H9 (cell line): ENCODE measurements at regions not wholly inside any gene's neighbourhood (a gene's known extent, or its start where the extent isn't known, plus 50 kb on each side); places are given as distances from the start of the nearest gene placed in this dataset.

Experiments
- DNase-seq: peaks from one replicate; pipeline ENCODE4 v3.0.0-alpha.2; 2017
- H2AFZ ChIP-seq: one replicate; pipeline ENCODE4 v1.6.1; 2013; ENCODE audit warnings: mild to moderate bottlenecking, low read length, control low read depth, moderate library complexity
- H2AK5ac ChIP-seq: 2 replicates; pipeline ENCODE4 v1.6.1; 2013; ENCODE audit warnings: low read length, control low read depth, mixed read lengths; ENCODE audit not compliant: insufficient read length
- H2BK120ac ChIP-seq: one replicate; pipeline ENCODE4 v1.6.1; 2013; ENCODE audit warnings: low read depth, mild to moderate bottlenecking, low read length, control low read depth, inconsistent platforms; ENCODE audit not compliant: poor library complexity, severe bottlenecking
- H2BK12ac ChIP-seq: 2 replicates; pipeline ENCODE4 v1.6.1; 2013; ENCODE audit warnings: low read length, control low read depth, mixed read lengths, low read depth; ENCODE audit not compliant: insufficient read length
- H2BK15ac ChIP-seq: 2 replicates; pipeline ENCODE4 v1.6.1; 2013; ENCODE audit warnings: low read depth, low read length, control low read depth
- H2BK20ac ChIP-seq: one replicate; pipeline ENCODE4 v1.6.1; 2013; ENCODE audit warnings: low read depth, mild to moderate bottlenecking, low read length, control low read depth, inconsistent platforms; ENCODE audit not compliant: poor library complexity, severe bottlenecking
- H2BK5ac ChIP-seq: 2 replicates; pipeline ENCODE4 v1.6.1; 2013; ENCODE audit warnings: low read length, control low read depth, mixed read lengths; ENCODE audit not compliant: insufficient read length
- H3K14ac ChIP-seq: 2 replicates; pipeline ENCODE4 v1.6.1; 2013; ENCODE audit warnings: low read length, control low read depth; ENCODE audit not compliant: insufficient read depth
- H3K18ac ChIP-seq: 2 replicates; pipeline ENCODE4 v1.6.1; 2013; ENCODE audit warnings: low read depth, mild to moderate bottlenecking, mixed read lengths, low read length, control low read depth; ENCODE audit not compliant: insufficient read length
- H3K23ac ChIP-seq: 2 replicates; pipeline ENCODE4 v1.6.1; 2013; ENCODE audit warnings: low read length, control low read depth, mixed read lengths, low read depth; ENCODE audit not compliant: insufficient read length
- H3K23me2 ChIP-seq: 2 replicates; pipeline ENCODE4 v1.6.1; 2013; ENCODE audit warnings: low read depth, mild to moderate bottlenecking, mixed read lengths, low read length, control low read depth; ENCODE audit not compliant: insufficient read length, poor library complexity, severe bottlenecking
- H3K27ac ChIP-seq: 2 replicates; pipeline ENCODE4 v1.5.1; 2013; ENCODE audit warnings: low read length, control low read depth, mixed read lengths, low read depth; ENCODE audit not compliant: insufficient read length
- H3K27me3 ChIP-seq: 2 replicates; pipeline ENCODE4 v1.6.1; 2013; ENCODE audit warnings: low read length, control low read depth, inconsistent platforms; ENCODE audit not compliant: insufficient read depth
- H3K4ac ChIP-seq: 2 replicates; pipeline ENCODE4 v1.6.1; 2013; ENCODE audit warnings: low read depth, mild to moderate bottlenecking, control low read depth, inconsistent platforms, low read length, moderate library complexity
- H3K4me1 ChIP-seq: 2 replicates; pipeline ENCODE4 v1.6.1; 2013; ENCODE audit warnings: low read length, control low read depth, inconsistent platforms; ENCODE audit not compliant: insufficient read depth
- H3K4me2 ChIP-seq: 2 replicates; pipeline ENCODE4 v1.6.1; 2013; ENCODE audit warnings: low read length, control low read depth, mixed read lengths; ENCODE audit not compliant: insufficient read length, insufficient read depth
- H3K56ac ChIP-seq: 2 replicates; pipeline ENCODE4 v1.6.1; 2013; ENCODE audit warnings: low read depth, mild to moderate bottlenecking, mixed read lengths, low read length, control low read depth; ENCODE audit not compliant: insufficient read length
- H3K79me1 ChIP-seq: 2 replicates; pipeline ENCODE4 v1.6.1; 2013; ENCODE audit warnings: low read depth, mild to moderate bottlenecking, moderate library complexity, low read length, control low read depth, inconsistent platforms; ENCODE audit not compliant: insufficient read depth, poor library complexity, severe bottlenecking
- H3K79me2 ChIP-seq: 2 replicates; pipeline ENCODE4 v1.6.1; 2013; ENCODE audit warnings: low read length, control low read depth, inconsistent platforms; ENCODE audit not compliant: insufficient read depth
- H3K9ac ChIP-seq: 2 replicates; pipeline ENCODE4 v1.6.1; 2013; ENCODE audit warnings: low read length, control low read depth, mixed read lengths; ENCODE audit not compliant: insufficient read length; ENCODE audit errors: extremely low read depth
- H3K9me3 ChIP-seq: one replicate; pipeline ENCODE4 v1.6.1; 2013; ENCODE audit warnings: low read depth, low read length, inconsistent platforms; ENCODE audit not compliant: control insufficient read depth
- H3T11ph ChIP-seq: one replicate; pipeline ENCODE4 v1.6.1; 2013; ENCODE audit warnings: mild to moderate bottlenecking, low read length, control low read depth, inconsistent platforms
- H4K20me1 ChIP-seq: one replicate; pipeline ENCODE4 v1.6.1; 2013; ENCODE audit not compliant: control insufficient read depth, insufficient read length, insufficient read depth
- H4K5ac ChIP-seq: 2 replicates; pipeline ENCODE4 v1.6.1; 2013; ENCODE audit warnings: low read depth, mild to moderate bottlenecking, mixed read lengths, low read length, control low read depth; ENCODE audit not compliant: insufficient read length
- H4K8ac ChIP-seq: replicated peaks from 2 replicates; pipeline ENCODE4 v1.6.1; 2013; ENCODE audit warnings: low read length, control low read depth, mixed read lengths, low read depth; ENCODE audit not compliant: insufficient read length
- H4K91ac ChIP-seq: 2 replicates; pipeline ENCODE4 v1.6.1; 2013; ENCODE audit warnings: low read depth, mild to moderate bottlenecking, moderate library complexity, mixed read lengths, low read length, control low read depth; ENCODE audit not compliant: insufficient read length
- H3K27ac Mint-ChIP-seq, 3 experiments: 2 replicates in 2 of 3; 3 replicates in 1 of 3; pipeline ENCODE4 v1.8.0; 2020 to 2021; ENCODE audit warnings: mixed read lengths in 3 of 3, mild to moderate bottlenecking in 1 of 3, moderate library complexity in 1 of 3
- H3K27me3 Mint-ChIP-seq: 2 replicates; pipeline ENCODE4 v1.8.0; 2021; ENCODE audit warnings: low read depth, mild to moderate bottlenecking, moderate library complexity, mixed read lengths
- H3K36me3 Mint-ChIP-seq, 3 experiments: 2 replicates in 2 of 3; 3 replicates in 1 of 3; pipeline ENCODE4 v1.8.0; 2020 to 2021; ENCODE audit warnings: low read depth in 3 of 3, mixed read lengths in 3 of 3; ENCODE audit not compliant: insufficient read depth in 1 of 3
- H3K4me1 Mint-ChIP-seq, 2 experiments: 2 replicates each; pipeline ENCODE4 v1.8.0; 2020; ENCODE audit warnings: mixed read lengths in 2 of 2
- H3K4me3 Mint-ChIP-seq, 2 experiments: 2 replicates in 1 of 2; 3 replicates in 1 of 2; pipeline ENCODE4 v1.8.0; 2020 to 2021; ENCODE audit warnings: mild to moderate bottlenecking in 2 of 2, mixed read lengths in 2 of 2, moderate library complexity in 1 of 2
- H3K9me3 Mint-ChIP-seq, 2 experiments: 2 replicates in 1 of 2; 3 replicates in 1 of 2; pipeline ENCODE4 v1.8.0; 2020; ENCODE audit warnings: mild to moderate bottlenecking in 2 of 2, mixed read lengths in 2 of 2, moderate library complexity in 1 of 2
- CTCF ChIP-seq: fragments of 200-600 bp; sonication (generic); conservative IDR thresholded peaks from 3 replicates; pipeline ENCODE4 v1.8.0; 2021; ENCODE audit warnings: antibody characterized with exemption, mild to moderate bottlenecking
- WGBS: extraction: QIAGEN DNeasy Blood & Tissue Kit; methylation state at CpG from one replicate; pipeline ENCODE4 v1.1.7; 2013; ENCODE audit warnings: missing lambda C conversion rate, low lambda C conversion rate, mixed read lengths; ENCODE audit not compliant: insufficient read length; ENCODE audit errors: extremely low coverage; 5-methylcytosine and 5-hydroxymethylcytosine counted together

GRCh38 chr21:27366646-27367235 is 399.9 kb upstream of the ADAMTS5 start:
- H3K4me1 Mint-ChIP-seq, result peaks cover 17 to 19% of the 10 kb centered on the region in 2 experiments
- Histone ChIP-seq H2BK5ac (no peak overlapping the region), H3K9me3 (no peaks in the 10 kb centered on the region), H3K9ac (no peak overlapping the region), H3K4ac (no peak overlapping the region), H4K8ac (no peak overlapping the region), H3K56ac (no peak overlapping the region), H3K14ac (no peak overlapping the region), H3K79me1 (no peaks in the 10 kb centered on the region), H3K4me1 (peaks cover 7% of the 10 kb centered on the region; the same call in 1 of the 2 replicates), H3K23ac (no peak overlapping the region), H4K5ac (no peak overlapping the region), H2BK15ac (no peak overlapping the region), H3K27ac (no peak overlapping the region), H2BK120ac (no peak overlapping the region), H4K20me1 (no peaks in the 10 kb centered on the region), H3K27me3 (no peaks in the 10 kb centered on the region), H3K18ac (no peak overlapping the region), H2AK5ac (no peak overlapping the region), H3K4me2 (no peak overlapping the region), H2BK12ac (no peak overlapping the region), H2BK20ac (no peak overlapping the region), H3K23me2 (no peaks in the 10 kb centered on the region), H2AFZ (no peak overlapping the region), H4K91ac (no peak overlapping the region), H3T11ph (no peak overlapping the region), H3K79me2 (no peaks in the 10 kb centered on the region)
- no peak overlapping the region for H3K4me3 Mint-ChIP-seq
- no peak overlapping the region for H3K27ac Mint-ChIP-seq
- WGBS, result no CpG with 5 or more reads among the region's 3 CpGs
- H3K27me3 Mint-ChIP-seq, result no peaks in the 10 kb centered on the region
- H3K9me3 Mint-ChIP-seq, result no peaks in the 10 kb centered on the region
- H3K36me3 Mint-ChIP-seq, result peaks cover 0 to 4% (median 0%) of the 10 kb centered on the region in 3 experiments; a peak in 2 of 7 replicates
- no peak for TF ChIP-seq CTCF
- DNase-seq, result no peak
